Liver (tissue), 7 donors: ENCODE measurements at regions not wholly inside any gene's neighbourhood (a gene's known extent, or its start where the extent isn't known, plus 50 kb on each side); places are given as distances from the start of the nearest gene placed in this dataset.

Experiments used
- DNase-seq: peaks from one replicate; pipeline ENCODE4 v3.0.0-alpha.2; 2017; ENCODE audit warnings: low spot score
- H3K27ac ChIP-seq, 2 donors: one replicate each; pipeline ENCODE4 v1.7.0; 2013; ENCODE audit warnings: inconsistent platforms in 2 of 2, low read length in 2 of 2, control low read depth in 1 of 2, low read depth in 1 of 2, mild to moderate bottlenecking in 1 of 2
- H3K27me3 ChIP-seq, 4 donors: one replicate each; pipeline versions ENCODE4 v1.6.1 to v1.7.0; 2013; ENCODE audit warnings: low read length in 3 of 4, inconsistent platforms in 1 of 4, mild to moderate bottlenecking in 1 of 4, moderate library complexity in 1 of 4; ENCODE audit not compliant: control insufficient read depth in 4 of 4, insufficient read depth in 4 of 4
- H3K36me3 ChIP-seq, 4 donors: one replicate each; pipeline versions ENCODE4 v1.6.1 to v1.7.0; 2013; ENCODE audit warnings: low read length in 3 of 4, mild to moderate bottlenecking in 3 of 4, low read depth in 1 of 4, moderate library complexity in 1 of 4; ENCODE audit not compliant: control insufficient read depth in 4 of 4, insufficient read depth in 3 of 4
- H3K4me1 ChIP-seq, 4 donors: one replicate each; pipeline versions ENCODE4 v1.6.1 to v1.7.0; 2013; ENCODE audit warnings: low read length in 3 of 4, mild to moderate bottlenecking in 3 of 4, moderate library complexity in 1 of 4; ENCODE audit not compliant: control insufficient read depth in 4 of 4, insufficient read depth in 4 of 4
- H3K4me3 ChIP-seq, 3 donors: one replicate each; pipeline versions ENCODE4 v1.6.1 to v1.7.0; 2013; ENCODE audit warnings: low read length in 3 of 3, control low read depth in 1 of 3, low read depth in 1 of 3, mild to moderate bottlenecking in 1 of 3
- H3K9ac ChIP-seq, 2 donors: one replicate each; pipeline ENCODE4 v1.7.0; 2013; ENCODE audit warnings: low read length in 2 of 2, mild to moderate bottlenecking in 2 of 2, moderate library complexity in 2 of 2, control low read depth in 1 of 2, low read depth in 1 of 2
- H3K9me3 ChIP-seq, 4 donors: one replicate each; pipeline versions ENCODE4 v1.6.1 to v1.7.0; 2013; ENCODE audit warnings: low read length in 3 of 4; ENCODE audit not compliant: control insufficient read depth in 4 of 4
- ATF3 ChIP-seq: IDR thresholded peaks from 2 replicates; pipeline ENCODE4 v1.6.1; 2016; ENCODE audit warnings: antibody characterized with exemption
- CTCF ChIP-seq: fragments of 150-350 bp; IDR thresholded peaks from 2 replicates; pipeline ENCODE4 v1.5.1; 2017; ENCODE audit warnings: improper control_type of control experiment, low read depth, low read length; ENCODE audit not compliant: missing input control
- FOXA1 ChIP-seq: IDR thresholded peaks from 2 replicates; pipeline ENCODE4 v1.6.1; 2016; ENCODE audit warnings: antibody characterized with exemption
- HNF4A ChIP-seq, 2 donors: conservative IDR thresholded peaks; 2 replicates each; pipeline ENCODE4 v1.6.1; 2016; ENCODE audit warnings: antibody characterized with exemption in 2 of 2, mild to moderate bottlenecking in 2 of 2
- JUND ChIP-seq, 2 donors: IDR thresholded peaks; 2 replicates each; pipeline ENCODE4 v1.6.1; 2016; ENCODE audit warnings: antibody characterized with exemption in 2 of 2
- MAX ChIP-seq: IDR thresholded peaks from 2 replicates; pipeline ENCODE4 v1.6.1; 2016; ENCODE audit warnings: antibody characterized with exemption
- RAD21 ChIP-seq, 2 donors: IDR thresholded peaks; 2 replicates each; pipeline ENCODE4 v1.6.1; 2016; ENCODE audit warnings: antibody characterized with exemption in 2 of 2, mild to moderate bottlenecking in 2 of 2
- RXRA ChIP-seq, 2 donors: IDR thresholded peaks; 2 replicates each; pipeline ENCODE4 v1.6.1; 2017 to 2018; ENCODE audit warnings: antibody characterized with exemption in 2 of 2, mild to moderate bottlenecking in 1 of 2
- TAF1 ChIP-seq: conservative IDR thresholded peaks from 2 replicates; pipeline ENCODE4 v1.6.1; 2016; ENCODE audit warnings: antibody characterized with exemption, mild to moderate bottlenecking
- YY1 ChIP-seq: IDR thresholded peaks from 2 replicates; pipeline ENCODE4 v1.6.1; 2016; ENCODE audit warnings: antibody characterized with exemption, mild to moderate bottlenecking
- TF ChIP-seq, protein P1 (sequence below): IDR thresholded peaks from 2 replicates; pipeline ENCODE4 v1.6.1; 2016; ENCODE audit warnings: antibody characterized with exemption
- TF ChIP-seq, protein P2 (sequence below): IDR thresholded peaks from 2 replicates; pipeline ENCODE4 v1.6.1; 2016; ENCODE audit warnings: antibody characterized with exemption, mild to moderate bottlenecking
- donor health status: healthy.
- donor health status: healthy.
- donor health status: healthy.
- donor health status: healthy.

- no peak for TF ChIP-seq MAX
Measured at GRCh38 chr7:142697270-142697669, 52.0 kb upstream of the PRSS1 start (continued).

DNA sequence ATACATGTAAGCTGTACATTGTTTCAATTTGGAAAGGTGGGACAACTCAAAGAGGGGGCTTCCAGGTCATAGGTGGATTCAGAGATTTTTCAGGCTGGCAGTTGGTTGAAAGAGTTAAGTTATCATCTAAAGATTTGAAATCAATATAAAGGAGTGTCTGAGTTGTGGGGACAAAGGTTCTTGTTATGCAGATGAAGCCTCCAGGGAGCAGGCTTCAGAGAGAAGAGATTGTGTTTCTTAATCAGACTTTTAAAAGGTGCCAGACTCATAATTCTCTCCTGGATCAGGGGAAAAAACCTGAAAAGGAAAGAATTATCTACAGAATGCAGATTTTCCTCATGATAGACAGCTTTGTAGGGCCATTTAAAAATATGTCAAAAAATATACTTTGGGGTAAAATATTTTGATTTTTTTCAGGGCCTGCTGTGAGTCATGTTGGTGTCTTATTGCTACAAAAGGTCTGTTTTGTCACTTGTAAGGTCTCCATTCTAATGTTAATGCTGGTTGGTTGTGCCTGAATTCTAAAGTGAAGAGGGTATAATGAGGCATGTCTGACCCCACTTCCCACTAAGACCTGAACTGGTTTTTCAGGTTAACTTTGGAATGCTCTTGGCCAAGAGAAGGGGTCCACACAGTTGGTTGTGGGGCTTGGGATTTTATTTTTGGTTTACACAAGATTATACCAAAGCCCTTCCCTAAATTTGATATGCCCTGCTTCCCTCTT is 52.7 kb upstream of the PRSS1 start:
- Histone ChIP-seq H3K36me3 (no peaks in the 10 kb centered on the region), H3K27ac (no peak overlapping the region), H3K4me3 (no peak overlapping the region), H3K9me3 (no peaks in the 10 kb centered on the region), H3K27me3 (peaks cover 0 to 4% (median 0%) of the 10 kb centered on the region in 4 donors), H3K9ac (no peak overlapping the region), H3K4me1 (no peaks in the 10 kb centered on the region)
- TF ChIP-seq HNF4A (conservative IDR thresholded peaks at IDR 0.05), result no peak
- TF ChIP-seq CTCF, result no peak
- TF ChIP-seq ATF3, result no peak
- TF ChIP-seq, protein P1, sequence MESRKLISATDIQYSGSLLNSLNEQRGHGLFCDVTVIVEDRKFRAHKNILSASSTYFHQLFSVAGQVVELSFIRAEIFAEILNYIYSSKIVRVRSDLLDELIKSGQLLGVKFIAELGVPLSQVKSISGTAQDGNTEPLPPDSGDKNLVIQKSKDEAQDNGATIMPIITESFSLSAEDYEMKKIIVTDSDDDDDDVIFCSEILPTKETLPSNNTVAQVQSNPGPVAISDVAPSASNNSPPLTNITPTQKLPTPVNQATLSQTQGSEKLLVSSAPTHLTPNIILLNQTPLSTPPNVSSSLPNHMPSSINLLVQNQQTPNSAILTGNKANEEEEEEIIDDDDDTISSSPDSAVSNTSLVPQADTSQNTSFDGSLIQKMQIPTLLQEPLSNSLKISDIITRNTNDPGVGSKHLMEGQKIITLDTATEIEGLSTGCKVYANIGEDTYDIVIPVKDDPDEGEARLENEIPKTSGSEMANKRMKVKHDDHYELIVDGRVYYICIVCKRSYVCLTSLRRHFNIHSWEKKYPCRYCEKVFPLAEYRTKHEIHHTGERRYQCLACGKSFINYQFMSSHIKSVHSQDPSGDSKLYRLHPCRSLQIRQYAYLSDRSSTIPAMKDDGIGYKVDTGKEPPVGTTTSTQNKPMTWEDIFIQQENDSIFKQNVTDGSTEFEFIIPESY, result no peak
- no peak for TF ChIP-seq YY1
- no peak for TF ChIP-seq MAX
- TF ChIP-seq, protein P2, sequence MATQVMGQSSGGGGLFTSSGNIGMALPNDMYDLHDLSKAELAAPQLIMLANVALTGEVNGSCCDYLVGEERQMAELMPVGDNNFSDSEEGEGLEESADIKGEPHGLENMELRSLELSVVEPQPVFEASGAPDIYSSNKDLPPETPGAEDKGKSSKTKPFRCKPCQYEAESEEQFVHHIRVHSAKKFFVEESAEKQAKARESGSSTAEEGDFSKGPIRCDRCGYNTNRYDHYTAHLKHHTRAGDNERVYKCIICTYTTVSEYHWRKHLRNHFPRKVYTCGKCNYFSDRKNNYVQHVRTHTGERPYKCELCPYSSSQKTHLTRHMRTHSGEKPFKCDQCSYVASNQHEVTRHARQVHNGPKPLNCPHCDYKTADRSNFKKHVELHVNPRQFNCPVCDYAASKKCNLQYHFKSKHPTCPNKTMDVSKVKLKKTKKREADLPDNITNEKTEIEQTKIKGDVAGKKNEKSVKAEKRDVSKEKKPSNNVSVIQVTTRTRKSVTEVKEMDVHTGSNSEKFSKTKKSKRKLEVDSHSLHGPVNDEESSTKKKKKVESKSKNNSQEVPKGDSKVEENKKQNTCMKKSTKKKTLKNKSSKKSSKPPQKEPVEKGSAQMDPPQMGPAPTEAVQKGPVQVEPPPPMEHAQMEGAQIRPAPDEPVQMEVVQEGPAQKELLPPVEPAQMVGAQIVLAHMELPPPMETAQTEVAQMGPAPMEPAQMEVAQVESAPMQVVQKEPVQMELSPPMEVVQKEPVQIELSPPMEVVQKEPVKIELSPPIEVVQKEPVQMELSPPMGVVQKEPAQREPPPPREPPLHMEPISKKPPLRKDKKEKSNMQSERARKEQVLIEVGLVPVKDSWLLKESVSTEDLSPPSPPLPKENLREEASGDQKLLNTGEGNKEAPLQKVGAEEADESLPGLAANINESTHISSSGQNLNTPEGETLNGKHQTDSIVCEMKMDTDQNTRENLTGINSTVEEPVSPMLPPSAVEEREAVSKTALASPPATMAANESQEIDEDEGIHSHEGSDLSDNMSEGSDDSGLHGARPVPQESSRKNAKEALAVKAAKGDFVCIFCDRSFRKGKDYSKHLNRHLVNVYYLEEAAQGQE, result no peak
- no peak for TF ChIP-seq RAD21 (IDR thresholded peaks at IDR 0.05)
- no peak for TF ChIP-seq RXRA (IDR thresholded peaks at IDR 0.05)
- DNase-seq, result no peak

- Histone ChIP-seq H3K4me1 (no peaks in the 10 kb centered on the region), H3K4me3 (no peak overlapping the region), H3K36me3 (no peaks in the 10 kb centered on the region), H3K9ac (no peak overlapping the region), H3K9me3 (no peaks in the 10 kb centered on the region), H3K27ac (no peak overlapping the region), H3K27me3 (peaks cover 0 to 4% (median under 1%) of the 10 kb centered on the region in 4 donors)
- no peak for TF ChIP-seq TAF1
- no peak for TF ChIP-seq FOXA1
- no peak for TF ChIP-seq CTCF
- TF ChIP-seq JUND (IDR thresholded peaks at IDR 0.05), result no peak
- TF ChIP-seq RXRA (IDR thresholded peaks at IDR 0.05), result no peak
- TF ChIP-seq HNF4A (conservative IDR thresholded peaks at IDR 0.05), result no peak
- TF ChIP-seq, protein P1, result no peak
- no peak for DNase-seq
Measured at GRCh38 chr7:142693911-142694310, 55.4 kb upstream of the PRSS1 start.
